Karpas-422 (cell line): ENCODE measurements at regions not wholly inside any gene's neighbourhood (a gene's known extent, or its start where the extent isn't known, plus 50 kb on each side); places are given as distances from the start of the nearest gene placed in this dataset.

Experiments
- DNase-seq: peaks from one replicate; pipeline ENCODE4 v3.0.0-alpha.2; 2015
- H2AFZ ChIP-seq: fragments of 200-600 bp; sonication (generic); 2 replicates; pipeline ENCODE4 v1.6.1; 2014; ENCODE audit warnings: antibody characterized with exemption, low read length, mixed read lengths
- H3K27ac ChIP-seq: fragments of 200-600 bp; sonication (generic); 2 replicates; pipeline ENCODE4 v1.5.1; 2014; ENCODE audit warnings: mild to moderate bottlenecking, low read length, moderate library complexity
- H3K27me3 ChIP-seq: fragments of 200-600 bp; sonication (generic); 2 replicates; pipeline ENCODE4 v1.6.1; 2014; ENCODE audit warnings: low read length, mixed read lengths
- H3K36me3 ChIP-seq: fragments of 200-600 bp; sonication (generic); 2 replicates; pipeline ENCODE4 v1.6.1; 2014; ENCODE audit warnings: low read length, mixed read lengths; ENCODE audit not compliant: insufficient read depth
- H3K4me1 ChIP-seq: fragments of 200-600 bp; sonication (generic); 2 replicates; pipeline ENCODE4 v1.6.1; 2014; ENCODE audit warnings: mild to moderate bottlenecking, low read length, mixed read lengths
- H3K4me2 ChIP-seq: fragments of 200-600 bp; sonication (generic); 2 replicates; pipeline ENCODE4 v1.6.1; 2014; ENCODE audit warnings: low read length, low read depth, mild to moderate bottlenecking; ENCODE audit not compliant: poor library complexity, severe bottlenecking
- H3K4me3 ChIP-seq: fragments of 200-600 bp; sonication (generic); 2 replicates; pipeline ENCODE4 v1.5.1; 2014; ENCODE audit warnings: mild to moderate bottlenecking, antibody characterized with exemption, low read length, mixed read lengths
- H3K79me2 ChIP-seq: fragments of 200-600 bp; sonication (generic); 2 replicates; pipeline ENCODE4 v1.6.1; 2014; ENCODE audit warnings: mild to moderate bottlenecking, low read length, mixed read lengths
- H3K9ac ChIP-seq: fragments of 200-600 bp; sonication (generic); 2 replicates; pipeline ENCODE4 v1.6.0; 2014; ENCODE audit warnings: low read length
- H3K9me2 ChIP-seq: fragments of 200-600 bp; sonication (generic), shearing (Covaris generic); replicated peaks from 2 replicates; pipeline ENCODE4 v1.6.0; 2014; ENCODE audit warnings: mild to moderate bottlenecking, low read length, moderate library complexity; ENCODE audit not compliant: insufficient read depth
- H3K9me3 ChIP-seq: fragments of 300-700, 200-600 bp; sonication (generic); 2 replicates; pipeline ENCODE4 v1.6.1; 2014; ENCODE audit warnings: low read length, mixed read lengths
- H4K20me1 ChIP-seq: fragments of 200-600 bp; sonication (generic); 2 replicates; pipeline ENCODE4 v1.6.1; 2014; ENCODE audit warnings: mild to moderate bottlenecking, antibody characterized with exemption, low read length, low read depth; ENCODE audit not compliant: insufficient read depth

DNA sequence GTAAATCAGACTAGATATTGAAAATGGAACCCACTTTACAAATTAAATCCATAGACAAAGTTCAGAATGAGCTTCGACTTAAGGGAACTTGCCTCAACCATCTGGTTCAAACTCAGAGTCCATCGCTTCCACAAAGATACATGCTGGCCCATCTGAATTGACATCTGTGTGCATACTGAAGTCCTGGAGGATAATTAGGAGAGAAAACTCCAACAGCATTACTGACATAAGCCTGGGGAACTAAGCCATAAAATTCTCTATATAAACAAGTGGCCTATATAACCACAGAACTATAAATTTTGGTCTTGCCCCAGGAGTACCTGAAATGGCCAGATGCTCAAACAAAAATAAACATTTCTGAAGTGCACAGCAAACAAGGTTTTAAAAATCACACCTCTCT lies 94.4 kb downstream of the IZUMO3 start:
- no peak overlapping the region for H3K9ac ChIP-seq
- H3K36me3 ChIP-seq = no peaks in the 10 kb centered on the region
- peaks cover 28% of the 10 kb centered on the region for H3K9me3 ChIP-seq
- no peaks in the 10 kb centered on the region for H3K27me3 ChIP-seq
- no peak overlapping the region for H3K4me3 ChIP-seq
- no peak overlapping the region for H3K27ac ChIP-seq
- H4K20me1 ChIP-seq = no peaks in the 10 kb centered on the region
- H3K79me2 ChIP-seq = no peaks in the 10 kb centered on the region
- no peak overlapping the region for H2AFZ ChIP-seq
- no peak overlapping the region for H3K4me2 ChIP-seq
- no peaks in the 10 kb centered on the region for H3K9me2 ChIP-seq
- DNase-seq = no peak
- no peaks in the 10 kb centered on the region for H3K4me1 ChIP-seq

DNA sequence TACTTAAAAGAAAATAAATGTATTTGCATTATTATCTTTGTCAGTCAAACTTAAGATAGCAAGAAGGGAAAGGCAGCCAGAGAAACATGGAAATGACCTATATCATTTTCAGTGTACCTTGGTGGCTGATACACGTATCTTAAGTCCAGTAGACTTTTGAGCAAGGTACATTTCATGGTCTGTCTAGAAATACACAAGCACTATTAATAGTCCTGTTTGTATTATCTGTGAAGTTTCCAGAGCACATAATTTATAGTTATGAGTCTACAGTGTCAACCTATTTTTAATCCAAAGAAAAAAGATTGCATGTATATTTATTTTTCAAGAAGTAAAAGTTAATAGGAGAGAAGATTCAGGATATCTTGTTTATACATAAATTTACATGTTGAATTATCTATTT lies 95.7 kb downstream of the IZUMO3 start:
- no peaks in the 10 kb centered on the region for H3K36me3 ChIP-seq
- no peaks in the 10 kb centered on the region for H3K9me2 ChIP-seq
- H4K20me1 ChIP-seq = no peaks in the 10 kb centered on the region
- H2AFZ ChIP-seq = no peak overlapping the region
- no peak overlapping the region for H3K27ac ChIP-seq
- H3K79me2 ChIP-seq = no peaks in the 10 kb centered on the region
- H3K4me1 ChIP-seq = no peaks in the 10 kb centered on the region
- H3K9me3 ChIP-seq = peaks cover 30% of the 10 kb centered on the region
- no peak overlapping the region for H3K9ac ChIP-seq
- DNase-seq = no peak
- H3K27me3 ChIP-seq = no peaks in the 10 kb centered on the region
- no peak overlapping the region for H3K4me3 ChIP-seq
- no peak overlapping the region for H3K4me2 ChIP-seq

DNA sequence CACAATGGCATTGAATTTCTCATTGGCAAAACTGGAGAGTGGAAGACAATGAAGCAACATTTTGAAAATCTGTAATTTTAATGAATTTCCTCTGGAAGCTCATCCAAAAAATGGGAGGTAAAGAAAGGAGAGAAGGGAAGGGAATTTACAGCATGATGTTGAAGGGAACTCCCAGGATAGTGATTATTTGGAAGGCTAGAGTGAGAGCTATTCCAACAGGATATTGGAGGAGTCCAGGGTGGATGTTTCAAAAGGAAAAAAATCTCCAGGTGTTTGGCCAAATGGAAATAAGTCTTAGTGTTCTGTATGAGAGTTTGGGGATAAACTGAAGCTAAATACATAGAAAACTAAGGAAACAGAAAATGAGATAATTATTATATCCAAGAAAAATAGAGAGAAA lies 106.2 kb downstream of the IZUMO3 start:
- H3K4me2 ChIP-seq = no peak overlapping the region
- no peak for DNase-seq

DNA sequence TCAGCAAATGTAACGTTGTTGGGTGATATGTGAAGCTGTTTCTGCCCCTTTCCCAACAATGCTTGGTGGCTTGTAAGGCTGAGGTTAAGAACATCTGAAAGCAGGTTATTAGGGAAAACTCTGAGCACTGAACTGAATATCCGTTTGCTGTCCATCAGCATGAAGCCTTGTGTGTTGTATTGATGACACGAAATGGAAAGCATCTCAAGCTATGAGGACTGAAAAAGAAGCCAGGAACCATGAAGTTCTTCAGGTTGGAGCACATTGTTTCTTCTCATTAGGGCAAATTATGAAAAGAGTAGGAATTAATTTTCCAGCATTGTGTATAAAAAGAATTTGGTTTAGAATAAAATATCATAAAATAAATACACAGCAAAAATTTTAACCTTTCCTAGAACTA lies 106.8 kb downstream of the IZUMO3 start:
- no peak for DNase-seq
- no peaks in the 10 kb centered on the region for H3K4me1 ChIP-seq
- no peaks in the 10 kb centered on the region for H3K79me2 ChIP-seq
- peaks cover 7% of the 10 kb centered on the region; the same call in 1 of the 2 replicates for H3K9me3 ChIP-seq
- H3K27me3 ChIP-seq = no peaks in the 10 kb centered on the region
- no peak overlapping the region for H3K4me3 ChIP-seq
- H3K4me2 ChIP-seq = no peak overlapping the region
- no peak overlapping the region for H3K9ac ChIP-seq
- H2AFZ ChIP-seq = no peak overlapping the region
- no peaks in the 10 kb centered on the region for H4K20me1 ChIP-seq
- H3K9me2 ChIP-seq = no peaks in the 10 kb centered on the region
- no peaks in the 10 kb centered on the region for H3K36me3 ChIP-seq
- no peak overlapping the region for H3K27ac ChIP-seq

More for the DNA sequence above, 106.2 kb downstream of the IZUMO3 start:
- Histone ChIP-seq H3K79me2 (no peaks in the 10 kb centered on the region), H2AFZ (no peak overlapping the region), H3K9me2 (no peaks in the 10 kb centered on the region), H3K4me3 (no peak overlapping the region), H3K36me3 (no peaks in the 10 kb centered on the region), H3K9ac (no peak overlapping the region), H3K27ac (no peak overlapping the region), H3K27me3 (no peaks in the 10 kb centered on the region), H3K9me3 (peaks cover 7% of the 10 kb centered on the region; the same call in 1 of the 2 replicates), H3K4me1 (no peaks in the 10 kb centered on the region), H4K20me1 (no peaks in the 10 kb centered on the region)

DNA sequence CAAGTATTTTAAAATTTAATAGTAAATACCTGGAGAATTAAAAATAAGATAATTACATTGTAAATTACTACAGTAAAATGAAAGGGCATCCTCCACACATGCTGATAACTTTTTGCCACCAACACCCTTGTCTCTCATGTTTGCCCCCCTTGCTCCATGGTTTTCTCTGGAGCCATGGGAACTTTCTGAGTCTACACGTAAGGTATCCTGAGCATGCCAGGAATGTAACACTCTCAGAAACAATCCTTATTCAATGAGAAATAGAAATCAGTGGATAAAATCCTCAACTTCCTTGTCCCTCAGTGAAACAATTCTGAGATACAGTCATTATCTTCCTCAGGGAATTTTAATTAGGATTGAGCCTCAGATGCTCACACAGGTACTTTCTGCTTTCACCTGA lies 108.9 kb downstream of the IZUMO3 start:
- Histone ChIP-seq H4K20me1 (no peaks in the 10 kb centered on the region), H3K79me2 (no peaks in the 10 kb centered on the region), H3K27ac (no peak overlapping the region), H3K9ac (no peak overlapping the region), H3K27me3 (no peaks in the 10 kb centered on the region), H3K36me3 (no peaks in the 10 kb centered on the region), H3K4me2 (no peak overlapping the region), H3K4me3 (no peak overlapping the region), H3K9me2 (no peaks in the 10 kb centered on the region), H3K9me3 (peaks cover 20% of the 10 kb centered on the region; the same call in 1 of the 2 replicates), H3K4me1 (no peaks in the 10 kb centered on the region), H2AFZ (no peak overlapping the region)
- DNase-seq = no peak

DNA sequence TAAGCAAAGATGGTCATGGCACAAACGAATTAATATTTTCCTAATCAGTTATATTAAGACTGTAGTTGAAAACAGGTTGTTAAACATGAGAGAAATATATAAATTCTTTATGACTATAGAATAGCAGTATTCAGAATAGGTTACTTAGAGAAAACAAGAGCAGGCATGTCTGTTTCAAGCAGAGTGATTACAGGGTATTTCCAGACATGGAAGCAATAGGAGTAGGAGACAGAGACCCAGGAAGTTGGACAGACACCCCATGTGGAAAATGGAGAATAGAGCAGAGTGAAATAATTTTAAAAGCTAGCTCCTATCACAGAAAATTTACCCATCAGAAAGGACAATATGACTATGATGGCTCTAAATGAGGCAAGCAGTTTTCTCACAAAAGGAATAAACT lies 111.5 kb downstream of the IZUMO3 start:
- Histone ChIP-seq H3K79me2 (no peaks in the 10 kb centered on the region), H3K27ac (no peak overlapping the region), H3K9me3 (peaks cover 29% of the 10 kb centered on the region), H3K4me2 (no peak overlapping the region), H3K36me3 (no peaks in the 10 kb centered on the region), H3K9me2 (0 out of 2 replicates have a peak, but pooled peaks cover 4% of the 10 kb centered on the region), H4K20me1 (no peaks in the 10 kb centered on the region), H2AFZ (no peak overlapping the region), H3K9ac (no peak overlapping the region), H3K4me1 (no peaks in the 10 kb centered on the region), H3K4me3 (no peak overlapping the region), H3K27me3 (no peaks in the 10 kb centered on the region)
- DNase-seq = no peak

DNA sequence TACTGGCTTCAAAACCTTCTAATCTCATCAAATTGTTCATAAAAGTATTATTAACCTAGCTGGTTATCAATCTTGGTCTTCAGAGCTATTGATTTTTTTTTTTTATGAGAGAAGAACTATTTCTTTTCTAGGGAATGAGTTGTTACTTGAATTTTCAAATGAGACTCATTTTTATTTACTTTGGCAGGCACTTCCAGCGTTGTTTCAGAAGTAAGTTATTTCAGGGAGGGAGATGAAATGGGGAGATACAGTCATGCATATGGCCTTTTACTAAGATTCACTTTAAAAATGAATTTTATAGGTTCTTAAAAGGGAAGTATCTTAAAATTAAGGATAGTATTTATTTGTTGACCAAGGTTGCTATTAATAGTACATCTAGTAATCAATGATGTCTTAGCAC lies 129.6 kb downstream of the IZUMO3 start:
- Histone ChIP-seq H3K9me2 (no peaks in the 10 kb centered on the region), H3K4me3 (no peak overlapping the region), H3K27ac (no peak overlapping the region), H2AFZ (no peak overlapping the region), H3K4me1 (no peaks in the 10 kb centered on the region), H3K9ac (no peak overlapping the region), H3K27me3 (no peaks in the 10 kb centered on the region), H3K4me2 (no peak overlapping the region), H3K79me2 (no peaks in the 10 kb centered on the region), H4K20me1 (no peaks in the 10 kb centered on the region), H3K36me3 (no peaks in the 10 kb centered on the region), H3K9me3 (peaks cover 29% of the 10 kb centered on the region; the same call in 1 of the 2 replicates)
- DNase-seq = no peak

DNA sequence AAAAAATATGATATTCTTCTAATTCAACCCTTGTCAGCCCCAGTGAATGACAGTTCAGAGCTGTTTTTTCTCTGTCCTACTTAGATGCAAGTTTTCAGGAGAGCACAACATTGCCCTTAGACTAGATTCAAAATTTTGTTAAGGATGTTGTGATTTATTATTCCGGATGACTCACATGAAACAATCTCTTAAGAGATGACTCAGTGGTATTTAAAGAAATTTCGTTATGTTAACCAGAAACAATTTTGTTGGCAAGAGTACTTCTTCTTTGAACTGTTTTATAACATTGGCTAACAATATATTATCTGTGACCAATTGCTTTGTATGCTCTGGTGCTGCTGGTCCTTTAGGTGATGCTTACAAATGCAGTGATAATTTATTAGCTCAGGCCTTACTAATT lies 132.0 kb downstream of the IZUMO3 start:
- H3K79me2 ChIP-seq = no peaks in the 10 kb centered on the region
- H3K9ac ChIP-seq = no peak overlapping the region
- H3K4me1 ChIP-seq = no peaks in the 10 kb centered on the region
- H3K36me3 ChIP-seq = no peaks in the 10 kb centered on the region
- no peak for DNase-seq
- no peak overlapping the region for H3K27ac ChIP-seq
- H3K4me2 ChIP-seq = no peak overlapping the region
- no peak overlapping the region for H2AFZ ChIP-seq
- H3K27me3 ChIP-seq = no peaks in the 10 kb centered on the region
- H4K20me1 ChIP-seq = no peaks in the 10 kb centered on the region
- H3K9me3 ChIP-seq = peaks cover 23% of the 10 kb centered on the region; the same call in 1 of the 2 replicates
- no peaks in the 10 kb centered on the region for H3K9me2 ChIP-seq
- no peak overlapping the region for H3K4me3 ChIP-seq

DNA sequence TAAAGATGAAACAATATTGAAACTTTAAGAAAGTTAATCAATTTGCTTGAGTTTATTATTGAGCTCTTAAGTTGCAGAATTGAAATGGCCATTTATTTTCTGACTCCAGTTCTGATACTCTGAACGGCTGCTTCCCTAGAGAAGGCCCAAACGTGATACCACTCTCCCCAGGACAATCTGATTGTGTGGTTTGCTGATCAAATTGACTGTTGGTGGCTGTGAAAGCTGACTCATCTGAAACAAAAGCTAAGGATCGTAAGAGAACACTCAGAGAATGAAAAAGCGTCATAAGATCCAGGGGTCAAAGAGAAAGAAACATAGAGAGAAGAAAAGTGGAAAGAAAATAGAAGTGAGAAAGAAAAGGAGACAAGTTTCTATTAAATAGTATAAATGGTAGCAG lies 147.2 kb downstream of the IZUMO3 start:
- Histone ChIP-seq H3K79me2 (no peaks in the 10 kb centered on the region), H3K4me2 (no peak overlapping the region), H3K9me2 (no peaks in the 10 kb centered on the region), H3K27ac (no peak overlapping the region), H4K20me1 (no peaks in the 10 kb centered on the region), H3K27me3 (no peaks in the 10 kb centered on the region), H3K4me1 (no peaks in the 10 kb centered on the region), H3K9ac (no peak overlapping the region), H2AFZ (no peak overlapping the region), H3K36me3 (no peaks in the 10 kb centered on the region), H3K4me3 (no peak overlapping the region), H3K9me3 (peaks cover 8% of the 10 kb centered on the region; the same call in 1 of the 2 replicates)
- DNase-seq = no peak
